Karpas-422 (cell line): ENCODE measurements at regions not wholly inside any gene's neighbourhood (a gene's known extent, or its start where the extent isn't known, plus 50 kb on each side); places are given as distances from the start of the nearest gene placed in this dataset.

Experiments
- DNase-seq: peaks from one replicate; pipeline ENCODE4 v3.0.0-alpha.2; 2015
- H2AFZ ChIP-seq: fragments of 200-600 bp; sonication (generic); 2 replicates; pipeline ENCODE4 v1.6.1; 2014; ENCODE audit warnings: antibody characterized with exemption, low read length, mixed read lengths
- H3K27ac ChIP-seq: fragments of 200-600 bp; sonication (generic); 2 replicates; pipeline ENCODE4 v1.5.1; 2014; ENCODE audit warnings: mild to moderate bottlenecking, low read length, moderate library complexity
- H3K27me3 ChIP-seq: fragments of 200-600 bp; sonication (generic); 2 replicates; pipeline ENCODE4 v1.6.1; 2014; ENCODE audit warnings: low read length, mixed read lengths
- H3K36me3 ChIP-seq: fragments of 200-600 bp; sonication (generic); 2 replicates; pipeline ENCODE4 v1.6.1; 2014; ENCODE audit warnings: low read length, mixed read lengths; ENCODE audit not compliant: insufficient read depth
- H3K4me1 ChIP-seq: fragments of 200-600 bp; sonication (generic); 2 replicates; pipeline ENCODE4 v1.6.1; 2014; ENCODE audit warnings: mild to moderate bottlenecking, low read length, mixed read lengths
- H3K4me2 ChIP-seq: fragments of 200-600 bp; sonication (generic); 2 replicates; pipeline ENCODE4 v1.6.1; 2014; ENCODE audit warnings: low read length, low read depth, mild to moderate bottlenecking; ENCODE audit not compliant: poor library complexity, severe bottlenecking
- H3K4me3 ChIP-seq: fragments of 200-600 bp; sonication (generic); 2 replicates; pipeline ENCODE4 v1.5.1; 2014; ENCODE audit warnings: mild to moderate bottlenecking, antibody characterized with exemption, low read length, mixed read lengths
- H3K79me2 ChIP-seq: fragments of 200-600 bp; sonication (generic); 2 replicates; pipeline ENCODE4 v1.6.1; 2014; ENCODE audit warnings: mild to moderate bottlenecking, low read length, mixed read lengths
- H3K9ac ChIP-seq: fragments of 200-600 bp; sonication (generic); 2 replicates; pipeline ENCODE4 v1.6.0; 2014; ENCODE audit warnings: low read length
- H3K9me2 ChIP-seq: fragments of 200-600 bp; sonication (generic), shearing (Covaris generic); replicated peaks from 2 replicates; pipeline ENCODE4 v1.6.0; 2014; ENCODE audit warnings: mild to moderate bottlenecking, low read length, moderate library complexity; ENCODE audit not compliant: insufficient read depth
- H3K9me3 ChIP-seq: fragments of 300-700, 200-600 bp; sonication (generic); 2 replicates; pipeline ENCODE4 v1.6.1; 2014; ENCODE audit warnings: low read length, mixed read lengths
- H4K20me1 ChIP-seq: fragments of 200-600 bp; sonication (generic); 2 replicates; pipeline ENCODE4 v1.6.1; 2014; ENCODE audit warnings: mild to moderate bottlenecking, antibody characterized with exemption, low read length, low read depth; ENCODE audit not compliant: insufficient read depth

DNA sequence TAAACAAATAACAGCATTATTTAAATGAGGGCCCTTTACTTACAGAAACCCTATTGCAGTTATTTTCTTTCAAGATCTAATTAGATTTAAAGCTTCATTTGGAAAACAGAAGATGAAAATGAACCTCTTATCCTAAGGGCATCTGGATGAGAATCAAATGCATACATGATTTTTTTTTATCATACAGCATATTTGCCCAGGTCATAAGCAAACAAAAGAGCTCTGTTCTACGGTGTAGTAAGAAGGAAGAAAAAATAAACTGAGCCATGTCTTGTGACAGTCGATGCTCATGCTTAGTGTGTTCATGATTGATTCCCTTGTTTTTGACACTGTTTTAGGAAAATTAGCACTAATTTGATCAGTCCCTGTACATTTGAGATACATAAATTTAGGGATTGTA is 202.6 kb upstream of the RNF32 start:
- no peaks in the 10 kb centered on the region for H3K9me3 ChIP-seq
- H3K79me2 ChIP-seq, result no peaks in the 10 kb centered on the region
- no peak overlapping the region for H3K4me2 ChIP-seq
- H3K4me1 ChIP-seq, result no peaks in the 10 kb centered on the region
- H3K9ac ChIP-seq, result no peak overlapping the region
- H3K27ac ChIP-seq, result no peak overlapping the region
- H3K4me3 ChIP-seq, result no peak overlapping the region
- DNase-seq, result no peak
- no peak overlapping the region for H2AFZ ChIP-seq
- H4K20me1 ChIP-seq, result no peaks in the 10 kb centered on the region
- H3K9me2 ChIP-seq, result no peaks in the 10 kb centered on the region
- H3K27me3 ChIP-seq, result no peaks in the 10 kb centered on the region
- H3K36me3 ChIP-seq, result no peaks in the 10 kb centered on the region

GRCh38 chr7:156437021-156437614 is 203.5 kb upstream of the RNF32 start:
- H3K4me3 ChIP-seq, result no peak overlapping the region

GRCh38 chr7:156435486-156436231 is 204.9 kb upstream of the RNF32 start:
- Histone ChIP-seq H3K9ac (no peak overlapping the region), H3K4me1 (no peaks in the 10 kb centered on the region), H2AFZ (no peak overlapping the region), H3K9me2 (no peaks in the 10 kb centered on the region), H3K4me3 (no peak overlapping the region), H3K36me3 (no peaks in the 10 kb centered on the region), H3K79me2 (no peaks in the 10 kb centered on the region), H3K27ac (no peak overlapping the region), H3K4me2 (no peak overlapping the region), H4K20me1 (no peaks in the 10 kb centered on the region), H3K9me3 (no peaks in the 10 kb centered on the region), H3K27me3 (no peaks in the 10 kb centered on the region)
- no peak for DNase-seq

More at GRCh38 chr7:156437021-156437614, 203.5 kb upstream of the RNF32 start:
- no peak overlapping the region for H3K4me2 ChIP-seq
- H3K36me3 ChIP-seq, result no peaks in the 10 kb centered on the region
- H3K9me2 ChIP-seq, result no peaks in the 10 kb centered on the region
- no peak overlapping the region for H3K27ac ChIP-seq
- no peak overlapping the region for H3K9ac ChIP-seq
- no peaks in the 10 kb centered on the region for H3K4me1 ChIP-seq
- H3K9me3 ChIP-seq, result no peaks in the 10 kb centered on the region
- no peaks in the 10 kb centered on the region for H3K79me2 ChIP-seq
- DNase-seq, result no peak
- H4K20me1 ChIP-seq, result no peaks in the 10 kb centered on the region
- H3K27me3 ChIP-seq, result no peaks in the 10 kb centered on the region
- no peak overlapping the region for H2AFZ ChIP-seq

DNA sequence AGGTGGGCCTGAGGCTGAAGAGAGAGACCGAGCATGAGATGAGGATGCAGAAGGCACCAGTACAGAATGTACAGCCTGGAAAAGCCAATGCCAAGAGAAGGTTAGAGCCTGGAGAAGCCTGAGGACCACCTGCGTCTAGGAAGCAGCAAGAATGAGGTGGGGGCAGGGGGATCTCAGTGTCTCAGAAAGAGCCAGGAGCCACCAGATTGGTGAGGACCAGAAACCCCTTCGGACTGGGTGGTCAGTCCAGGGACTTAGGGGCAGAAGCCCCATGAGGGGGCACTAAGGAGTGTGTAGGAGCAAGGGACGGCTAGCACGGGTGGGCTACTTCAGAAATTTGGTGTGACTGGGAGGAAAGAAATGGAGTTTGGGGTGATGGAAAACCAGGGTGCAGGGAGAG is 205.9 kb upstream of the RNF32 start:
- H3K36me3 ChIP-seq, result no peaks in the 10 kb centered on the region
- H3K9me2 ChIP-seq, result no peaks in the 10 kb centered on the region
- H3K27me3 ChIP-seq, result no peaks in the 10 kb centered on the region
- no peaks in the 10 kb centered on the region for H4K20me1 ChIP-seq
- H3K27ac ChIP-seq, result no peak overlapping the region
- no peaks in the 10 kb centered on the region for H3K4me1 ChIP-seq
- no peak overlapping the region for H3K9ac ChIP-seq
- H2AFZ ChIP-seq, result no peak overlapping the region
- DNase-seq, result no peak
- no peaks in the 10 kb centered on the region for H3K9me3 ChIP-seq
- H3K4me2 ChIP-seq, result no peak overlapping the region
- H3K79me2 ChIP-seq, result no peaks in the 10 kb centered on the region
- no peak overlapping the region for H3K4me3 ChIP-seq

- Histone ChIP-seq H3K9me3 (no peaks in the 10 kb centered on the region), H3K79me2 (no peaks in the 10 kb centered on the region), H3K36me3 (no peaks in the 10 kb centered on the region), H3K4me3 (no peak overlapping the region), H3K27me3 (no peaks in the 10 kb centered on the region), H3K9me2 (no peaks in the 10 kb centered on the region), H3K4me1 (no peaks in the 10 kb centered on the region), H3K4me2 (no peak overlapping the region), H2AFZ (no peak overlapping the region), H4K20me1 (no peaks in the 10 kb centered on the region), H3K27ac (no peak overlapping the region), H3K9ac (no peak overlapping the region)
- DNase-seq, result no peak
Measured at GRCh38 chr7:156432018-156432417, 208.6 kb upstream of the RNF32 start.

DNA sequence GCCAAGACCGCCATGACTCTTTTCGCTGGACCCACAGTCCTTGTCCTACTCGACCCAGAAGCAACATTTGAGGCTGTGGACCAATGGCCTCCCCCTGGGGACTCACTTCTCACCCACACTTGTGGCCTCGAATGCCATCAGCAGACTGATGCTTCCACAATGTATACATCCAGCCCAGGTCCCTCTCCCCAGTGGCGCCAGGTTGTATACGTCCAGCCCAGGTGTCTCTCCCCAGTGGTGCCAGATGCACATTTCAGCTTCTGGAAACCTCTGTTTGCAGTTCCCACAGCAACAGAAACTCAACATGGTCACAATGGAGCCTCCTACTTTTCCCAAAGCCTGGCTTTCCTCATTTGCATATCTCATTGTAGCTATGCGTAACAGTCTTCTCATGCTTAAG is 210.5 kb upstream of the RNF32 start:
- Histone ChIP-seq H2AFZ (no peak overlapping the region), H3K79me2 (no peaks in the 10 kb centered on the region), H3K9me3 (no peaks in the 10 kb centered on the region), H3K36me3 (no peaks in the 10 kb centered on the region), H3K27me3 (no peaks in the 10 kb centered on the region), H3K27ac (no peak overlapping the region), H3K9ac (no peak overlapping the region), H3K4me2 (no peak overlapping the region), H3K9me2 (no peaks in the 10 kb centered on the region), H3K4me1 (no peaks in the 10 kb centered on the region), H3K4me3 (no peak overlapping the region), H4K20me1 (no peaks in the 10 kb centered on the region)
- no peak for DNase-seq

GRCh38 chr7:156429514-156429913 is 211.1 kb upstream of the RNF32 start:
- Histone ChIP-seq H2AFZ (no peak overlapping the region), H3K79me2 (no peaks in the 10 kb centered on the region), H3K9ac (no peak overlapping the region), H3K4me2 (no peak overlapping the region), H3K4me1 (no peaks in the 10 kb centered on the region), H3K9me2 (no peaks in the 10 kb centered on the region), H3K4me3 (no peak overlapping the region), H3K27me3 (no peaks in the 10 kb centered on the region), H3K36me3 (no peaks in the 10 kb centered on the region), H3K27ac (no peak overlapping the region), H4K20me1 (no peaks in the 10 kb centered on the region), H3K9me3 (no peaks in the 10 kb centered on the region)
- no peak for DNase-seq

DNA sequence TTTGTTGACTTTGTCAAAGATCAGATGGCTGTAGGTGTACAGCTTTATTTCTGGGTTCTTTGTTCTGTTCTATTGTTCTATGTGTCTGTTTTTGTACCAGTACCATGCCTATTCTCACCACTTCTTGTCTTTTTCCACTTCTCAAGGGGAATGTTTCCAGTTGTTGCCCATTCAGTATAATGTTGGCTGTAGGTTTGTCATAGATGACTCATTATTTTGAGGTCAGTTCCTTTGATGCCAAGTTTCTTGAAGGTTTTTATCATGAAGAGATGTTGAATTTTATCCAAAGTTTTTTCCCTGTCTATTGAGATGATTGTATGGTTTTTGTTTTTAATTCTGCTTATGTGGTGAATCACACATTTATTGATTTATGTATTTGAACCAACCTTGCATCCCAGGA is 216.7 kb upstream of the RNF32 start:
- H3K27me3 ChIP-seq, result no peaks in the 10 kb centered on the region
- no peaks in the 10 kb centered on the region for H4K20me1 ChIP-seq
- no peaks in the 10 kb centered on the region for H3K36me3 ChIP-seq
- no peak overlapping the region for H3K27ac ChIP-seq
- H3K9me2 ChIP-seq, result no peaks in the 10 kb centered on the region
- H3K9me3 ChIP-seq, result no peaks in the 10 kb centered on the region
- no peaks in the 10 kb centered on the region for H3K4me1 ChIP-seq
- no peak for DNase-seq
- no peak overlapping the region for H2AFZ ChIP-seq
- no peak overlapping the region for H3K4me2 ChIP-seq
- H3K79me2 ChIP-seq, result no peaks in the 10 kb centered on the region
- no peak overlapping the region for H3K9ac ChIP-seq
- no peak overlapping the region for H3K4me3 ChIP-seq
